Esophagus squamous epithelium (tissue), 5 donors: ENCODE measurements at regions not wholly inside any gene's neighbourhood (a gene's known extent, or its start where the extent isn't known, plus 50 kb on each side); places are given as distances from the start of the nearest gene placed in this dataset.
"Not testable (repeated sequence)": the region's sequence is repeated elsewhere in the genome, so short reads cannot be mapped to it uniquely, and the experiment has no call there.

Source experiments
- DNase-seq: peaks from one replicate; lab custom pipeline; 2025; lab: John Stamatoyannopoulos, UW
- H3K27ac ChIP-seq, 4 donors: fragments of 200-600 bp; sonication (generic); one replicate each; pipeline ENCODE4 v1.5.1; 2016 to 2019; ENCODE audit warnings: mild to moderate bottlenecking in 1 of 4
- H3K27me3 ChIP-seq, 4 donors: fragments of 200-600 bp; sonication (generic); 1 replicate in 3 of 4; 2 replicates in 1 of 4; pipeline versions ENCODE4 v1.5.1 to v1.6.0; 2017 to 2021; ENCODE audit warnings: antibody characterized with exemption in 1 of 4
- H3K36me3 ChIP-seq, 3 donors: fragments of 200-600 bp; sonication (generic); one replicate each; pipeline ENCODE4 v1.5.1; 2016 to 2019
- H3K4me1 ChIP-seq, 3 donors: fragments of 200-600 bp; sonication (generic); one replicate each; pipeline ENCODE4 v1.5.1; 2017 to 2019
- H3K4me3 ChIP-seq, 4 donors: fragments of 200-600 bp; sonication (generic); 1 replicate in 3 of 4; 2 replicates in 1 of 4; pipeline ENCODE4 v1.5.1; 2016 to 2019; ENCODE audit warnings: mild to moderate bottlenecking in 2 of 4, moderate library complexity in 1 of 4
- H3K9me3 ChIP-seq, 3 donors: fragments of 200-600 bp; sonication (generic); one replicate each; pipeline ENCODE4 v1.5.1; 2016 to 2019
- CTCF ChIP-seq, 6 experiments: fragments of 450-650 bp in 4 of 6; fragments of 200-600 bp in 2 of 6; sonication (generic) in 2 of 6; IDR thresholded peaks; one replicate each; pipeline ENCODE4 v1.5.1; 2016 to 2019; ENCODE audit warnings: antibody characterized with exemption in 6 of 6, mild to moderate bottlenecking in 4 of 6, moderate library complexity in 4 of 6
- POLR2A ChIP-seq, 4 donors: fragments of 450-650 bp; IDR thresholded peaks; one replicate each; pipeline ENCODE4 v1.6.1; 2017; ENCODE audit warnings: antibody characterized with exemption in 4 of 4, mild to moderate bottlenecking in 4 of 4, moderate library complexity in 3 of 4
- WGBS, 2 donors: methylation state at CpG; one replicate each; pipeline ENCODE4 v1.1.5; 2018; 5-methylcytosine and 5-hydroxymethylcytosine counted together
- intact Hi-C: fragments of 100-400 bp; cut with DNase I; formaldehyde crosslinking; loops from one replicate; pipeline ENCODE4 v1.15.0; 2022
- donor health status: DM: yes; HTN: yes; CAD: no.

DNA sequence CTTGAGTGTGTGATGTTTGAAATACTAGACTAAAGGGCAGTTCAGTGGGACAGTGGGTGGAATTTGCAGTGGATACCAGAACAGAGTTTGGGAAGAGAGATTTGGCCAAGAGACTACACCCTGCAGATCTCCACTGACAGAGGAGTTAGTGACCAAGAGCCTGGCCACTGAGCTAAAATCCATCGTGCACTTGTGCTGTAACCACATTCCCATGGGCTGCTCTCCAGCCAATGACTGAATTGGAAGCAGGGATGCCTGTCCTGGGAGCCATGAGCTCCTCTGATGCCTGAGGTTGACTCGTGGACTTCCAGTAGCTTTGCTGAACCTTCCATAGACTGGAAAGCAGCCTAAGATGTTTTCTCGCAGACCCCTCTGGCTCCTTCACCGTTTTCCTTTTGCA, 296.1 kb downstream of the TRIML1 start:
- H3K27ac ChIP-seq = no peak overlapping the region
- WGBS, 2 donors = 79 to 85% methylated on average over 4 of the region's 4 CpGs
- H3K9me3 ChIP-seq = no peaks in the 10 kb centered on the region
- no peak overlapping the region for H3K4me3 ChIP-seq
- DNase-seq = no peak
- H3K36me3 ChIP-seq = no peaks in the 10 kb centered on the region
- intact Hi-C loops = no loop called here
- TF ChIP-seq CTCF (IDR thresholded peaks at IDR 0.05) (no peak), POLR2A (IDR thresholded peaks at IDR 0.05) (no peak)
- no peaks in the 10 kb centered on the region for H3K27me3 ChIP-seq
- peaks cover 0 to 9% (median 3%) of the 10 kb centered on the region in 3 donors for H3K4me1 ChIP-seq

- Histone ChIP-seq H3K27me3 (no peaks in the 10 kb centered on the region), H3K9me3 (no peaks in the 10 kb centered on the region), H3K27ac (no peak overlapping the region), H3K4me1 (peaks cover 0 to 9% (median 3%) of the 10 kb centered on the region in 3 donors), H3K36me3 (no peaks in the 10 kb centered on the region), H3K4me3 (no peak overlapping the region)
- intact Hi-C loops = no loop called here
- 41 to 46% methylated on average over 5 of the region's 5 CpGs for WGBS, 2 donors
- no peak for TF ChIP-seq CTCF (IDR thresholded peaks at IDR 0.05)
- TF ChIP-seq POLR2A (IDR thresholded peaks at IDR 0.05) = no peak
- DNase-seq = no peak
Observed at GRCh38 chr4:188437535-188437934, 298.3 kb downstream of the TRIML1 start.

DNA sequence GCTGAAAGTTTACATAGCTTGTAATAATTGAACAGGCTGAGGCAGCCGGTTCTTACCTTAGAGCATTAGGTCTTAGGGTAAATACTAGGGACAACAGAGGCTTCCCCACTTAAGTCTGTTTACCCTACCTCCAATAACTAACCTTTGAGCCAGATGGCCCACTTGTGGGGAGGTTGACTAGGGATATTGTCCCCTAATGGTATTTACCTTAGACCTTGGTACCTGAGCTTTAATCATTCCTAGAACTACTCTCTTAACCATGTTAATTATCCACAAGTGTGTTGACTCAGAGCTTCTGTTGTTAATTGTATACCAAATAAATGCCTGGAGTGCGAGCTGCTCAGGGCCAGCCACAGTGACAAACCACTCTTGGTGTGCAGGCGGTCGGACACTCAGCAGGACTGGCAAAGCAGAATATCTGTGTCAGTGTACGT, 299.2 kb downstream of the TRIML1 start:
- H3K4me3 ChIP-seq, DNase-seq, H3K27me3 ChIP-seq, H3K36me3 ChIP-seq, H3K9me3 ChIP-seq, H3K4me1 ChIP-seq, intact Hi-C loops, H3K27ac ChIP-seq: not testable (repeated sequence)
- WGBS, 2 donors = 80% methylated on average over 2 to 5 of the region's 5 CpGs

DNA sequence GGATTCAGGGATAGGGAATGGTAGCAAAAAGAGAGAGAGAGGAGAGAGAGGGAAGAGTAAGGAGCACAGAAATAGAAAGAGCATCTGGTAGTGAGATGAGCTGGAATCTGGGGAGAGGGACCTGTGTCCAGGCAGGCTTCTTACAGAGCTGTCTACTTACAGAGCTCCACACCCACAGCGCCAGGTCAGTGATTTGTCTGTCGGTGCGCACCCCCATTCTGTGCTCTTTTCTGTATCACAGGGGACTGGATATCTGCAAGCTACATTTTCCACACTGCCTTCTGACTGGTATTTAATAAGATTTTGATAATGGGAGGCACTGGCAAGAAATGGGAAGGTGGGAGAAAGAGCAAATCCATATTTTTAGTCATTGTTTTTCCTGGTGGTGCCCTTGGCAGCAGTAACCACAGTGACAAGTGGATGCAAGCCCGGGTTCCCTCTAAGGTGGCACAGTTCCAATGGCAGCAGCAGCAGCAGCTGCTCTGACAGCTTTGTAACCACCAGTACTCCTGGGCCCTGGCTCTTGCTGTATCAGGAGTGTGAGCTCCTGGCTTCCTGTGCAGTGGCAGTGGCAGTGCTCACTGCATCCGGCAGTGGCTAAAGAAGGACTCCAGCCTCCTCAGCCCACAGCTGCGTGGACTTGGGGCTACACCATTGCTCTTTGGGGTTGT, 300.5 kb downstream of the TRIML1 start:
- WGBS, 2 donors = 35 to 49% methylated on average over 4 to 6 of the region's 6 CpGs
- TF ChIP-seq CTCF (IDR thresholded peaks at IDR 0.05) (no peak), POLR2A (IDR thresholded peaks at IDR 0.05) (no peak)
- Histone ChIP-seq H3K27ac (no peak overlapping the region), H3K4me1 (peaks cover 0 to 9% (median 3%) of the 10 kb centered on the region in 3 donors), H3K36me3 (no peaks in the 10 kb centered on the region), H3K27me3 (no peaks in the 10 kb centered on the region), H3K9me3 (no peaks in the 10 kb centered on the region), H3K4me3 (no peak overlapping the region)
- intact Hi-C loops = no loop called here
- no peak for DNase-seq

DNA sequence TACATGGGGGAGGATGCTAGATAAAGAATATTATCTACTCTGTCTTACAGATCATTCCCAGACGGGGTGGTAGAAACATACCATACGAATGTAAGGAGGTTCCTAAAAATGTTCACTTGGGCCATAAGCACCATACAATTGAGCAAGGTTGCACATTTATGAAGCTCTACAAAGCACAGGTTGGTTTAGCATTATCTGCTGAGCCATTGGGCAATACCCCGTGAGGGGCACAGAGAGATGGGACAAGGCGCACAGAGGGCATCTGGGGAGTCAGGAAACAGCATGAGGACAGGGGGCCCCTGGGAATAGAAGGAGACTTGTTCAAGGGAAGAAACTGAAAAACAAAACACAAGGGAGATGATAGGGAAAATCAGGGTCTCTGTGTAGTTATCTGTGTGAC, 305.3 kb downstream of the TRIML1 start:
- Histone ChIP-seq H3K4me1 (peaks cover 0 to 8% (median 3%) of the 10 kb centered on the region in 3 donors), H3K27me3 (no peaks in the 10 kb centered on the region), H3K4me3 (no peak overlapping the region), H3K27ac (no peak overlapping the region), H3K9me3 (no peaks in the 10 kb centered on the region), H3K36me3 (no peaks in the 10 kb centered on the region)
- 87 to 90% methylated on average over 4 of the region's 4 CpGs for WGBS, 2 donors
- no peak for TF ChIP-seq CTCF (IDR thresholded peaks at IDR 0.05)
- no peak for TF ChIP-seq POLR2A (IDR thresholded peaks at IDR 0.05)
- intact Hi-C loops = no loop called here
- no peak for DNase-seq

- DNase-seq, H3K9me3 ChIP-seq, H3K36me3 ChIP-seq, H3K4me3 ChIP-seq, H3K27ac ChIP-seq, H3K4me1 ChIP-seq, H3K27me3 ChIP-seq, intact Hi-C loops: not testable (repeated sequence)
- WGBS, 2 donors = 34 to 59% methylated on average over 3 of the region's 4 CpGs
Observed at GRCh38 chr4:188448996-188449395, 309.8 kb downstream of the TRIML1 start.
